K562 (cell line): ENCODE measurements at regions not wholly inside any gene's neighbourhood (a gene's known extent, or its start where the extent isn't known, plus 50 kb on each side); places are given as distances from the start of the nearest gene placed in this dataset.

Source experiments
- ATAC-seq: fragments of 200-7000 bp; cut with Tn5 transposase; 3 replicates; pipeline ENCODE4 v1.9.1; 2020; ENCODE audit warnings: moderate library complexity
- BruUV-seq: library from RNA; stranded (reverse); fragments of 400-500 nt; replicated peaks from 2 replicates; lab custom pipeline; 2021; lab: Mats Ljungman, UMichigan
- CTCF ChIA-PET: fragments of 300-600 bp; formaldehyde crosslinking; extraction: SDS; loops from one replicate; lab custom pipeline; 2021; ENCODE audit warnings: low intra/inter-chr PET ratio; lab: Yijun Ruan, JAX
- POLR2A ChIA-PET: fragments of 300-600, 350-650 bp; sonication (Branson Sonifier 250); formaldehyde crosslinking; extraction: SDS; loops from one replicate; lab custom pipeline; 2021; ENCODE audit warnings: antibody characterized with exemption, inconsistent platforms; lab: Yijun Ruan, JAX
- DNase-seq, 4 experiments: peaks; one replicate each; pipeline versions ENCODE4 v3.0.0 to v3.0.0-alpha.2; 2011 to 2018; ENCODE audit warnings: low spot score in 3 of 4, mixed read lengths in 3 of 4; ENCODE audit errors: extremely low read depth in 1 of 4
- FAIRE-seq: peaks from 2 replicates; lab custom pipeline; 2011; peaks lifted over from hg19 to GRCh38; lab: Jason Lieb, UNC
- H2AFZ ChIP-seq: 2 replicates; pipeline ENCODE4 v1.6.0; 2011; ENCODE audit warnings: low read depth, low read length, control low read depth, inconsistent platforms
- H3K27ac ChIP-seq: fragments of 200-600 bp; 3 replicates; pipeline ENCODE4 v1.8.0; 2011; ENCODE audit warnings: low read depth, mild to moderate bottlenecking, control low read depth, inconsistent platforms, low read length, moderate library complexity, mixed read lengths; ENCODE audit errors: extremely low read depth
- H3K27me3 ChIP-seq, 2 experiments: fragments of 300-600 bp in 1 of 2; 2 replicates in 1 of 2; 3 replicates in 1 of 2; pipeline versions ENCODE4 v1.6.0 to v1.8.0; 2011; ENCODE audit warnings: inconsistent platforms in 2 of 2, low read length in 2 of 2, mild to moderate bottlenecking in 1 of 2, mixed read lengths in 1 of 2, moderate library complexity in 1 of 2; ENCODE audit not compliant: control insufficient read depth in 2 of 2, insufficient read depth in 2 of 2
- H3K36me3 ChIP-seq: fragments of 300-600 bp; 3 replicates; pipeline ENCODE4 v1.8.0; 2011; ENCODE audit warnings: mild to moderate bottlenecking, low read length, inconsistent platforms; ENCODE audit not compliant: control insufficient read depth, insufficient read depth
- H3K4me1 ChIP-seq, 2 experiments: fragments of 200-600 bp in 1 of 2; replicated peaks in 1 of 2; 2 replicates in 1 of 2; 3 replicates in 1 of 2; pipeline versions ENCODE4 v1.5.1 to v1.8.0; 2011; ENCODE audit warnings: inconsistent platforms in 2 of 2, low read length in 2 of 2, mild to moderate bottlenecking in 1 of 2, mixed read lengths in 1 of 2, moderate library complexity in 1 of 2; ENCODE audit not compliant: control insufficient read depth in 2 of 2, insufficient read depth in 2 of 2
- H3K4me2 ChIP-seq: 2 replicates; pipeline ENCODE4 v1.6.1; 2011; ENCODE audit warnings: low read length, control low read depth, inconsistent platforms, mixed read lengths; ENCODE audit not compliant: insufficient read depth
- H3K4me3 ChIP-seq: fragments of 200-600 bp; sonication (generic), shearing (Covaris generic); 2 replicates; pipeline ENCODE4 v1.5.1; 2016; ENCODE audit warnings: control low read depth, inconsistent platforms
- H3K79me2 ChIP-seq: fragments of 200-600 bp; 3 replicates; pipeline ENCODE4 v1.8.0; 2011; ENCODE audit warnings: low read length, inconsistent platforms; ENCODE audit not compliant: control insufficient read depth, insufficient read depth
- H3K9ac ChIP-seq, 2 experiments: 2 replicates each; pipeline versions ENCODE4 v1.6.0 to v1.6.1; 2011; ENCODE audit warnings: low read depth in 2 of 2, low read length in 2 of 2, control low read depth in 1 of 2, inconsistent platforms in 1 of 2, mild to moderate bottlenecking in 1 of 2, mixed read lengths in 1 of 2; ENCODE audit not compliant: insufficient read depth in 1 of 2
- H3K9me1 ChIP-seq: one replicate; pipeline ENCODE4 v1.6.0; 2011; ENCODE audit warnings: inconsistent platforms, mild to moderate bottlenecking, low read length, moderate library complexity; ENCODE audit not compliant: control insufficient read depth, insufficient read depth
- H3K9me3 ChIP-seq: replicated peaks from 2 replicates; pipeline ENCODE4 v1.5.1; 2011; ENCODE audit warnings: low read depth, low read length, inconsistent platforms; ENCODE audit not compliant: control insufficient read depth, insufficient read depth
- H4K20me1 ChIP-seq: replicated peaks from 2 replicates; pipeline ENCODE4 v1.6.1; 2011; ENCODE audit warnings: low read length, inconsistent platforms, mixed read lengths; ENCODE audit not compliant: control insufficient read depth, insufficient read depth
- DDX20 ChIP-seq: fragments of 450-650 bp; IDR thresholded peaks from 2 replicates; pipeline ENCODE4 v1.6.1; 2016; ENCODE audit warnings: missing genetic modification characterization, low read depth, mild to moderate bottlenecking, missing compliant biosample characterization, moderate library complexity
- GATAD2B ChIP-seq: fragments of 450-650 bp; IDR thresholded peaks from 2 replicates; pipeline ENCODE4 v1.6.1; 2017; ENCODE audit warnings: mild to moderate bottlenecking, borderline replicate concordance
- L3MBTL2 ChIP-seq: fragments of 450-650 bp; IDR thresholded peaks from 2 replicates; pipeline ENCODE4 v1.6.1; 2016; ENCODE audit warnings: mild to moderate bottlenecking, moderate library complexity
- MCM2 ChIP-seq: fragments of 450-650 bp; IDR thresholded peaks from 2 replicates; pipeline ENCODE4 v1.6.1; 2017; ENCODE audit warnings: low read depth, mild to moderate bottlenecking
- SMC3 ChIP-seq: conservative IDR thresholded peaks from 2 replicates; pipeline ENCODE4 v1.6.1; 2011; ENCODE audit warnings: low read depth, low read length, improper control_type of control experiment; ENCODE audit not compliant: insufficient read depth
- TBP ChIP-seq: optimal IDR thresholded peaks from 2 replicates; pipeline ENCODE3; 2011; ENCODE audit warnings: low read depth, low read length, improper control_type of control experiment
- ZNF253 ChIP-seq: fragments of 250-450 bp; sonication (Bioruptor Pico); conservative IDR thresholded peaks from 2 replicates; pipeline ENCODE4 v1.6.1; 2021; ENCODE audit warnings: mild to moderate bottlenecking
- ZNF707 ChIP-seq: fragments of 250-450 bp; sonication (Bioruptor Pico); conservative IDR thresholded peaks from 2 replicates; pipeline ENCODE4 v1.8.0; 2022; ENCODE audit warnings: inconsistent platforms, mild to moderate bottlenecking, moderate library complexity
- WGBS: fragments of 100-300 bp; shearing (Covaris generic); methylation state at CpG from one replicate; pipeline ENCODE4 v1.1.6; 2016; ENCODE audit warnings: low coverage, mixed read lengths; ENCODE audit not compliant: insufficient coverage; ENCODE audit errors: missing lambda C conversion rate; 5-methylcytosine and 5-hydroxymethylcytosine counted together
- in situ Hi-C: fragments of 300-500 bp; cut with MboI; formaldehyde crosslinking; loops from 4 replicates; pipeline ENCODE4 v1.15.0; 2018; ENCODE audit warnings: inconsistent platforms, mixed read lengths
- intact Hi-C: fragments of 100-400 bp; cut with micrococcal nuclease; formaldehyde crosslinking; loops from 2 replicates; pipeline ENCODE4 v1.14.2; 2022
- TF ChIP-seq, protein P1 (sequence below): sonication (generic); formaldehyde crosslinking; IDR thresholded peaks from 2 replicates; pipeline ENCODE4 v1.8.0; 2022; ENCODE audit warnings: missing genetic modification reagents, mild to moderate bottlenecking, moderate library complexity, borderline replicate concordance
- TF ChIP-seq, protein P2 (sequence below): fragments of 450-650 bp; IDR thresholded peaks from 2 replicates; pipeline ENCODE4 v1.6.1; 2017; ENCODE audit warnings: antibody characterized with exemption, mild to moderate bottlenecking

DNA sequence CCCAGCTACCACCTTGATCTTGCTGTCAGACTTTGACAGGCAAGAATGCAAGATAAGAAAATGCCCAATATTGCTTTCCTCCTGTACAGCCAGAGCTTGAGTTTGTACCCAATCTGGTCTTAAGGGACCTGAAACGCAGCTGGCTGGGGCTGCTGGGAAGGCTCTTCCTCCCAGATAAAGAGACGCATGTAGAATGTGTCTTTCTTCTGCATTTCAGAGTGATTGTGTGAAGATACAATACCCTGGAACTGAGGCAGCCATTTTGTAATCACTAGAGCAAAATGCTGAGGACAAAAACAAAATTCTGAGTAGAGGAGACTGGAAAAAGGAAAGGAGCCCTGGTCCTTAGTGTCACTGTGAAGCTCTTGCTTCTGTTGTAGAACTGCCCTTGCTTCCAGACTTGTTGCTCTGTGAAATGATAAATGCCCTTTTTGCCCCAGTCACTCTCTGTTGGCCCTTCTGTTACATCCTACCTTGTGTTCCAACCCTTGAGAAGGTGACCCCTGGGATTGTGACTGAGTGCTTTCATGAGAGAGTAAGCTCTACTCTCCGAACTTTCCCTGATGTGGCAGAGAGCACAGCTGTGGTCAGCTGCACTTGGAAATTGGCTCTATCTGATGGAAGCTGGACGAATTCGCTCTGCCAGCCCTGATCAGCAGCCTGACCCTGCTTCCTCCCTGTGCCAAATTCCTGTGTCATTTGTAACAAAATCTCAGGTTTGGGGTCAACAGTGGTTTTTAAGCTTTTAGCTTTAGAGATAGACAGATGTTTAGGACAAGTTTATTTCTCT lies 137.4 kb upstream of the RBMS1 start:
- ChIA-PET POLR2A (no interaction called here), CTCF (no interaction called here)
- H3K4me2 ChIP-seq: no peak overlapping the region
- 2% methylated on average over 5 of the region's 5 CpGs for WGBS
- intact Hi-C loops (no loop called here), in situ Hi-C loops (no loop called here)
- no TSS peak for BruUV-seq
- DNase-seq (no peak), ATAC-seq (no peak), FAIRE-seq (no peak)
- H3K4me1 ChIP-seq: no peaks in the 10 kb centered on the region
- H3K9me1 ChIP-seq: no peaks in the 10 kb centered on the region
- no peaks in the 10 kb centered on the region for H4K20me1 ChIP-seq
- H3K4me3 ChIP-seq: no peak overlapping the region
- H3K9ac ChIP-seq: no peak overlapping the region
- H3K79me2 ChIP-seq: no peaks in the 10 kb centered on the region
- H3K27me3 ChIP-seq: no peaks in the 10 kb centered on the region
- H3K9me3 ChIP-seq: peaks cover 2% of the 10 kb centered on the region; the same call in 1 of the 2 replicates
- no peaks in the 10 kb centered on the region for H3K36me3 ChIP-seq
- no peak overlapping the region for H2AFZ ChIP-seq
- H3K27ac ChIP-seq: no peak overlapping the region
- TF ChIP-seq GATAD2B: no peak
- no peak for TF ChIP-seq SMC3
- no peak for TF ChIP-seq ZNF253
- no peak for TF ChIP-seq L3MBTL2
- TF ChIP-seq, protein P1, sequence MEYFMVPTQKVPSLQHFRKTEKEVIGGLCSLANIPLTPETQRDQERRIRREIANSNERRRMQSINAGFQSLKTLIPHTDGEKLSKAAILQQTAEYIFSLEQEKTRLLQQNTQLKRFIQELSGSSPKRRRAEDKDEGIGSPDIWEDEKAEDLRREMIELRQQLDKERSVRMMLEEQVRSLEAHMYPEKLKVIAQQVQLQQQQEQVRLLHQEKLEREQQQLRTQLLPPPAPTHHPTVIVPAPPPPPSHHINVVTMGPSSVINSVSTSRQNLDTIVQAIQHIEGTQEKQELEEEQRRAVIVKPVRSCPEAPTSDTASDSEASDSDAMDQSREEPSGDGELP: no peak
- no peak for TF ChIP-seq TBP
- TF ChIP-seq, protein P2, sequence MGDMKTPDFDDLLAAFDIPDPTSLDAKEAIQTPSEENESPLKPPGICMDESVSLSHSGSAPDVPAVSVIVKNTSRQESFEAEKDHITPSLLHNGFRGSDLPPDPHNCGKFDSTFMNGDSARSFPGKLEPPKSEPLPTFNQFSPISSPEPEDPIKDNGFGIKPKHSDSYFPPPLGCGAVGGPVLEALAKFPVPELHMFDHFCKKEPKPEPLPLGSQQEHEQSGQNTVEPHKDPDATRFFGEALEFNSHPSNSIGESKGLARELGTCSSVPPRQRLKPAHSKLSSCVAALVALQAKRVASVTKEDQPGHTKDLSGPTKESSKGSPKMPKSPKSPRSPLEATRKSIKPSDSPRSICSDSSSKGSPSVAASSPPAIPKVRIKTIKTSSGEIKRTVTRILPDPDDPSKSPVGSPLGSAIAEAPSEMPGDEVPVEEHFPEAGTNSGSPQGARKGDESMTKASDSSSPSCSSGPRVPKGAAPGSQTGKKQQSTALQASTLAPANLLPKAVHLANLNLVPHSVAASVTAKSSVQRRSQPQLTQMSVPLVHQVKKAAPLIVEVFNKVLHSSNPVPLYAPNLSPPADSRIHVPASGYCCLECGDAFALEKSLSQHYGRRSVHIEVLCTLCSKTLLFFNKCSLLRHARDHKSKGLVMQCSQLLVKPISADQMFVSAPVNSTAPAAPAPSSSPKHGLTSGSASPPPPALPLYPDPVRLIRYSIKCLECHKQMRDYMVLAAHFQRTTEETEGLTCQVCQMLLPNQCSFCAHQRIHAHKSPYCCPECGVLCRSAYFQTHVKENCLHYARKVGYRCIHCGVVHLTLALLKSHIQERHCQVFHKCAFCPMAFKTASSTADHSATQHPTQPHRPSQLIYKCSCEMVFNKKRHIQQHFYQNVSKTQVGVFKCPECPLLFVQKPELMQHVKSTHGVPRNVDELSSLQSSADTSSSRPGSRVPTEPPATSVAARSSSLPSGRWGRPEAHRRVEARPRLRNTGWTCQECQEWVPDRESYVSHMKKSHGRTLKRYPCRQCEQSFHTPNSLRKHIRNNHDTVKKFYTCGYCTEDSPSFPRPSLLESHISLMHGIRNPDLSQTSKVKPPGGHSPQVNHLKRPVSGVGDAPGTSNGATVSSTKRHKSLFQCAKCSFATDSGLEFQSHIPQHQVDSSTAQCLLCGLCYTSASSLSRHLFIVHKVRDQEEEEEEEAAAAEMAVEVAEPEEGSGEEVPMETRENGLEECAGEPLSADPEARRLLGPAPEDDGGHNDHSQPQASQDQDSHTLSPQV: no peak
- no peak for TF ChIP-seq DDX20 (tag)
- TF ChIP-seq ZNF707 (CRISPR knock-in tag): no peak
- no peak for TF ChIP-seq MCM2
